GM23338 (cell line): ENCODE measurements at regions not wholly inside any gene's neighbourhood (a gene's known extent, or its start where the extent isn't known, plus 50 kb on each side); places are given as distances from the start of the nearest gene placed in this dataset.

ENCODE experiments used
- CREB1 ChIP-seq: fragments of 250-450 bp; sonication (Bioruptor Pico); IDR thresholded peaks from 2 replicates; pipeline ENCODE4 v1.5.0; 2020; ENCODE audit warnings: low read depth, mild to moderate bottlenecking, moderate library complexity
- EZH2 ChIP-seq: fragments of 200-600 bp; sonication (generic); IDR thresholded peaks from one replicate; pipeline ENCODE4 v1.8.0; 2017; ENCODE audit warnings: antibody characterized with exemption, mild to moderate bottlenecking, low read depth; ENCODE audit not compliant: unreplicated experiment
- EZH2phosphoT487 ChIP-seq: fragments of 200-600 bp; sonication (generic); IDR thresholded peaks from one replicate; pipeline ENCODE4 v1.8.1; 2018; ENCODE audit warnings: antibody characterized with exemption; ENCODE audit not compliant: unreplicated experiment
- JUNB ChIP-seq: IDR thresholded peaks from one replicate; pipeline ENCODE4 v1.6.1; 2016; ENCODE audit warnings: antibody characterized with exemption; ENCODE audit not compliant: unreplicated experiment
- POLR2AphosphoS5 ChIP-seq: IDR thresholded peaks from 2 replicates; pipeline ENCODE4 v1.6.1; 2016; ENCODE audit warnings: antibody characterized with exemption, low read depth
- STAT1 ChIP-seq: IDR thresholded peaks from one replicate; pipeline ENCODE4 v1.6.1; 2016; ENCODE audit warnings: antibody characterized with exemption; ENCODE audit not compliant: unreplicated experiment
- ZNF114 ChIP-seq: fragments of 250-450 bp; sonication (Bioruptor Pico); IDR thresholded peaks from 2 replicates; pipeline ENCODE4 v1.5.0; 2020; ENCODE audit warnings: mild to moderate bottlenecking, moderate library complexity
- ZNF331 ChIP-seq: fragments of 250-450 bp; sonication (Bioruptor Pico); IDR thresholded peaks from 2 replicates; pipeline ENCODE4 v1.5.0; 2020; ENCODE audit warnings: low read depth, mild to moderate bottlenecking, moderate library complexity
- TF ChIP-seq, protein P1 (sequence below), 2 experiments: fragments of 200-600 bp in 1 of 2; sonication (generic) in 1 of 2; conservative IDR thresholded peaks; 2 replicates each; pipeline versions ENCODE4 v1.5.1 to v1.6.1; 2016 to 2017; ENCODE audit warnings: antibody characterized with exemption in 2 of 2, low read depth in 2 of 2, mild to moderate bottlenecking in 2 of 2, moderate library complexity in 1 of 2
- TF ChIP-seq, protein P2 (sequence below): IDR thresholded peaks from one replicate; pipeline ENCODE4 v1.6.1; 2018; ENCODE audit warnings: antibody characterized with exemption; ENCODE audit not compliant: unreplicated experiment
- TF ChIP-seq, protein P3 (sequence below): IDR thresholded peaks from 2 replicates; pipeline ENCODE4 v1.6.1; 2016; ENCODE audit warnings: antibody characterized with exemption

DNA sequence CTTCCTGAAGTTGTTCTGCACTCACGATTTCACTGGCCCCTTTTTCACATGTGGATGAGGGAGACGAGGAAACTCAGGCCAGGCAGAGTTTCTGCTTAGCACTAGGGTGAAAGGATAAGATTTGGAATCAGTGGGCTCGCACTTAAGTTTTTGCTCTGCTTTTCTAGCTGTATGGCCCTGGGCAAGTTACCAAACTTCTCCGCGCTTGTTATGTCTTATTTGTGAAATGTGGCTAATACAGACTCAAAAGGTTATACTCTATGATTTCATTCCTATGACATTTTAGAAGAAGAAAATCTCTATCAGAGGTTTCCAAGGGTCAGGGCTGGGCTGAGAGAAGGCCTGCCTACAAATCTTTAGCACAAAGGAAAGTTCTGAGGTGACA, 191.9 kb upstream of the LRIG1 start:
- TF ChIP-seq CREB1 (CRISPR knock-in tag) (no peak), EZH2phosphoT487 (no peak), EZH2 (no peak), STAT1 (no peak), ZNF331 (CRISPR knock-in tag) (no peak), POLR2AphosphoS5 (no peak), JUNB (no peak), ZNF114 (no peak)
- TF ChIP-seq, protein P1, sequence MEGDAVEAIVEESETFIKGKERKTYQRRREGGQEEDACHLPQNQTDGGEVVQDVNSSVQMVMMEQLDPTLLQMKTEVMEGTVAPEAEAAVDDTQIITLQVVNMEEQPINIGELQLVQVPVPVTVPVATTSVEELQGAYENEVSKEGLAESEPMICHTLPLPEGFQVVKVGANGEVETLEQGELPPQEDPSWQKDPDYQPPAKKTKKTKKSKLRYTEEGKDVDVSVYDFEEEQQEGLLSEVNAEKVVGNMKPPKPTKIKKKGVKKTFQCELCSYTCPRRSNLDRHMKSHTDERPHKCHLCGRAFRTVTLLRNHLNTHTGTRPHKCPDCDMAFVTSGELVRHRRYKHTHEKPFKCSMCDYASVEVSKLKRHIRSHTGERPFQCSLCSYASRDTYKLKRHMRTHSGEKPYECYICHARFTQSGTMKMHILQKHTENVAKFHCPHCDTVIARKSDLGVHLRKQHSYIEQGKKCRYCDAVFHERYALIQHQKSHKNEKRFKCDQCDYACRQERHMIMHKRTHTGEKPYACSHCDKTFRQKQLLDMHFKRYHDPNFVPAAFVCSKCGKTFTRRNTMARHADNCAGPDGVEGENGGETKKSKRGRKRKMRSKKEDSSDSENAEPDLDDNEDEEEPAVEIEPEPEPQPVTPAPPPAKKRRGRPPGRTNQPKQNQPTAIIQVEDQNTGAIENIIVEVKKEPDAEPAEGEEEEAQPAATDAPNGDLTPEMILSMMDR (conservative IDR thresholded peaks at IDR 0.05; ENCODE audit: low read depth in 2 of 2): no peak
- TF ChIP-seq, protein P2, sequence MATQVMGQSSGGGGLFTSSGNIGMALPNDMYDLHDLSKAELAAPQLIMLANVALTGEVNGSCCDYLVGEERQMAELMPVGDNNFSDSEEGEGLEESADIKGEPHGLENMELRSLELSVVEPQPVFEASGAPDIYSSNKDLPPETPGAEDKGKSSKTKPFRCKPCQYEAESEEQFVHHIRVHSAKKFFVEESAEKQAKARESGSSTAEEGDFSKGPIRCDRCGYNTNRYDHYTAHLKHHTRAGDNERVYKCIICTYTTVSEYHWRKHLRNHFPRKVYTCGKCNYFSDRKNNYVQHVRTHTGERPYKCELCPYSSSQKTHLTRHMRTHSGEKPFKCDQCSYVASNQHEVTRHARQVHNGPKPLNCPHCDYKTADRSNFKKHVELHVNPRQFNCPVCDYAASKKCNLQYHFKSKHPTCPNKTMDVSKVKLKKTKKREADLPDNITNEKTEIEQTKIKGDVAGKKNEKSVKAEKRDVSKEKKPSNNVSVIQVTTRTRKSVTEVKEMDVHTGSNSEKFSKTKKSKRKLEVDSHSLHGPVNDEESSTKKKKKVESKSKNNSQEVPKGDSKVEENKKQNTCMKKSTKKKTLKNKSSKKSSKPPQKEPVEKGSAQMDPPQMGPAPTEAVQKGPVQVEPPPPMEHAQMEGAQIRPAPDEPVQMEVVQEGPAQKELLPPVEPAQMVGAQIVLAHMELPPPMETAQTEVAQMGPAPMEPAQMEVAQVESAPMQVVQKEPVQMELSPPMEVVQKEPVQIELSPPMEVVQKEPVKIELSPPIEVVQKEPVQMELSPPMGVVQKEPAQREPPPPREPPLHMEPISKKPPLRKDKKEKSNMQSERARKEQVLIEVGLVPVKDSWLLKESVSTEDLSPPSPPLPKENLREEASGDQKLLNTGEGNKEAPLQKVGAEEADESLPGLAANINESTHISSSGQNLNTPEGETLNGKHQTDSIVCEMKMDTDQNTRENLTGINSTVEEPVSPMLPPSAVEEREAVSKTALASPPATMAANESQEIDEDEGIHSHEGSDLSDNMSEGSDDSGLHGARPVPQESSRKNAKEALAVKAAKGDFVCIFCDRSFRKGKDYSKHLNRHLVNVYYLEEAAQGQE: no peak
- TF ChIP-seq, protein P3, sequence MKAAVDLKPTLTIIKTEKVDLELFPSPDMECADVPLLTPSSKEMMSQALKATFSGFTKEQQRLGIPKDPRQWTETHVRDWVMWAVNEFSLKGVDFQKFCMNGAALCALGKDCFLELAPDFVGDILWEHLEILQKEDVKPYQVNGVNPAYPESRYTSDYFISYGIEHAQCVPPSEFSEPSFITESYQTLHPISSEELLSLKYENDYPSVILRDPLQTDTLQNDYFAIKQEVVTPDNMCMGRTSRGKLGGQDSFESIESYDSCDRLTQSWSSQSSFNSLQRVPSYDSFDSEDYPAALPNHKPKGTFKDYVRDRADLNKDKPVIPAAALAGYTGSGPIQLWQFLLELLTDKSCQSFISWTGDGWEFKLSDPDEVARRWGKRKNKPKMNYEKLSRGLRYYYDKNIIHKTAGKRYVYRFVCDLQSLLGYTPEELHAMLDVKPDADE: no peak
